ENCODE measurements at regions not wholly inside any gene's neighbourhood (a gene's known extent, or its start where the extent isn't known, plus 50 kb on each side); places are given as distances from the start of the nearest gene placed in this dataset.
A peak's percentile ranks its signal among the peaks of the same experiment; 100 is the strongest.

DNA sequence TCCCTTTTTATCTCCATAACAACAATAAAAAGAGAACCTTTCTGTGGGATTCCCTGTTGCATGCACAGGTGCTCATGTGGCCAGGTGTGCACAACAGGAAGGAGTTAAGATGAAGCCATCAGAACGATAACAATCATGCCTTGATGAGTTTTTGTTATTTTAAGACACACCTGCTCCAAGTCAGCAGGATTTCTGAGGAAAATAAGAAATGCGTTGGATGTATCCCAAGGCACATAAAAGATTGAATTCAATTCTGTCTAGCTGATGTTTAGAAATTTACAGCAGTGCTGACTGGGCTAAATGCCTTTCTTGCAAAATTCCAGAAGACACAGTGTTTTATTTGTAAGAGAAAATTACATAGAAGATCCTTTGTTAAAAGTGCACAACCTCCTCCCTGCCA lies 1678.2 kb downstream of the ARAP2 start:
- H3K23me2 ChIP-seq (ENCODE audit: insufficient read length, low read depth, low read length, poor library complexity, severe bottlenecking), result no peaks in the 10 kb centered on the region
- H3K18ac ChIP-seq (ENCODE audit: insufficient read length, low read depth, low read length), result no peak overlapping the region
- H3K9ac ChIP-seq (ENCODE audit: extremely low read depth, insufficient read length, low read length), result no peak overlapping the region
- H2BK15ac ChIP-seq (ENCODE audit: low read depth, low read length), result no peak overlapping the region
- no peak overlapping the region for H2AFZ ChIP-seq (ENCODE audit: low read length)
- no peak for TF ChIP-seq CTCF (conservative IDR thresholded peaks at IDR 0.05)
- H3K27me3 ChIP-seq (ENCODE audit: insufficient read depth, low read length), result no peaks in the 10 kb centered on the region
- no peak overlapping the region for H3K27ac ChIP-seq (ENCODE audit: insufficient read length, low read depth, low read length)
- H3K79me2 ChIP-seq (ENCODE audit: insufficient read depth, low read length), result no peaks in the 10 kb centered on the region
- no peak overlapping the region for H3K4me2 ChIP-seq (ENCODE audit: insufficient read depth, insufficient read length, low read length)
- H3K27me3 Mint-ChIP-seq (ENCODE audit: low read depth), result no peaks in the 10 kb centered on the region
- no peaks in the 10 kb centered on the region for H3K79me1 ChIP-seq (ENCODE audit: insufficient read depth, low read depth, low read length, poor library complexity, severe bottlenecking)
- H4K5ac ChIP-seq (ENCODE audit: insufficient read length, low read depth, low read length), result no peak overlapping the region
- no peaks in the 10 kb centered on the region for H4K20me1 ChIP-seq (ENCODE audit: control insufficient read depth, insufficient read depth, insufficient read length)
- H3K4me1 Mint-ChIP-seq, result peaks cover 3 to 9% of the 10 kb centered on the region in 2 experiments; a peak in 3 of 4 replicates
- H3K4me1 ChIP-seq (ENCODE audit: insufficient read depth, low read length), result no peaks in the 10 kb centered on the region
- H2BK20ac ChIP-seq (ENCODE audit: low read depth, low read length, poor library complexity, severe bottlenecking), result no peak overlapping the region
- no peak overlapping the region for H3K4me3 Mint-ChIP-seq
- H3K36me3 Mint-ChIP-seq (ENCODE audit: insufficient read depth in 1 of 3, low read depth in 3 of 3), result peaks cover 0 to 4% (median 3%) of the 10 kb centered on the region in 3 experiments; a peak in 1 of 7 replicates
- H3K14ac ChIP-seq (ENCODE audit: insufficient read depth, low read length), result no peak overlapping the region
- H3K9me3 ChIP-seq (ENCODE audit: control insufficient read depth, low read depth, low read length), result no peaks in the 10 kb centered on the region
- no peak overlapping the region for H2BK12ac ChIP-seq (ENCODE audit: insufficient read length, low read depth, low read length)
- WGBS (ENCODE audit: extremely low coverage, insufficient read length, low lambda C conversion rate), result no CpG with 5 or more reads among the region's 2 CpGs
- H3T11ph ChIP-seq (ENCODE audit: low read length), result no peak overlapping the region
- H4K8ac ChIP-seq (replicated peaks; ENCODE audit: insufficient read length, low read depth, low read length), result no peak overlapping the region
- no peak overlapping the region for H3K56ac ChIP-seq (ENCODE audit: insufficient read length, low read depth, low read length)
- H3K9me3 Mint-ChIP-seq, result peaks cover 0 to 5% of the 10 kb centered on the region in 2 experiments; a peak in 1 of 5 replicates
- DNase-seq, result no peak
- no peak overlapping the region for H2BK120ac ChIP-seq (ENCODE audit: low read depth, low read length, poor library complexity, severe bottlenecking)
- no peak overlapping the region for H4K91ac ChIP-seq (ENCODE audit: insufficient read length, low read depth, low read length)
- H2BK5ac ChIP-seq (ENCODE audit: insufficient read length, low read length), result no peak overlapping the region
- H3K23ac ChIP-seq (ENCODE audit: insufficient read length, low read depth, low read length), result no peak overlapping the region
- no peak overlapping the region for H3K4ac ChIP-seq (ENCODE audit: low read depth, low read length)
- peak overlapping the region in 2 of 3 experiments; percentile 55 to 70; a peak in 3 of 7 replicates for H3K27ac Mint-ChIP-seq
- H2AK5ac ChIP-seq (ENCODE audit: insufficient read length, low read length), result no peak overlapping the region

Measured in H9 (cell line).